HG03135 (cell line): ENCODE measurements at regions not wholly inside any gene's neighbourhood (a gene's known extent, or its start where the extent isn't known, plus 50 kb on each side); places are given as distances from the start of the nearest gene placed in this dataset.
"Not testable (repeated sequence)": the region's sequence is repeated elsewhere in the genome, so short reads cannot be mapped to it uniquely, and the experiment has no call there.

ENCODE experiments used
- ATAC-seq: cut with Tn5 transposase; IDR thresholded peaks from one replicate; pipeline ENCODE4 v1.9.1; 2021; ENCODE audit warnings: mild to moderate bottlenecking, moderate library complexity; ENCODE audit not compliant: unreplicated experiment

- ATAC-seq: no peak
Measured at GRCh38 chr7:96770758-96771157, 61.1 kb upstream of the SEM1 start.

- ATAC-seq: no peak
Measured at GRCh38 chr7:96772139-96772694, 62.6 kb upstream of the SEM1 start.

- ATAC-seq: no peak
Measured at GRCh38 chr7:96773483-96773882, 63.8 kb upstream of the SEM1 start.

- ATAC-seq: no peak
Measured at GRCh38 chr7:96774358-96774757, 64.7 kb upstream of the SEM1 start.

- no peak for ATAC-seq
Measured at GRCh38 chr7:96775046-96775445, 65.4 kb upstream of the SEM1 start.

GRCh38 chr7:96778263-96778662, 68.6 kb upstream of the SEM1 start:
- ATAC-seq: no peak

- ATAC-seq: no peak
Measured at GRCh38 chr7:96781919-96782318, 72.3 kb upstream of the SEM1 start.

GRCh38 chr7:96782686-96783298, 73.1 kb upstream of the SEM1 start:
- not testable (repeated sequence) for ATAC-seq

GRCh38 chr7:96784597-96784996, 75.0 kb upstream of the SEM1 start:
- ATAC-seq: no peak

- ATAC-seq: no peak
Measured at GRCh38 chr7:96786261-96786997, 76.8 kb upstream of the SEM1 start.

GRCh38 chr7:96786998-96787395, 77.4 kb upstream of the SEM1 start:
- ATAC-seq: no peak

- no peak for ATAC-seq
Measured at GRCh38 chr7:96789914-96790313, 80.3 kb upstream of the SEM1 start.

GRCh38 chr7:96792115-96792514, 82.5 kb upstream of the SEM1 start:
- ATAC-seq: no peak

- no peak for ATAC-seq
Measured at GRCh38 chr7:96794063-96794462, 84.4 kb upstream of the SEM1 start.

- ATAC-seq: no peak
Measured at GRCh38 chr7:96800122-96800521, 90.5 kb upstream of the SEM1 start.

- ATAC-seq: no peak
Measured at GRCh38 chr7:96800824-96801223, 91.2 kb upstream of the SEM1 start.

- ATAC-seq: no peak
Measured at GRCh38 chr7:96819111-96819700, 109.6 kb upstream of the SEM1 start.

- ATAC-seq: not testable (repeated sequence)
Measured at GRCh38 chr7:96821131-96821530, 111.5 kb upstream of the SEM1 start.

GRCh38 chr7:96822824-96823223, 113.2 kb upstream of the SEM1 start:
- no peak for ATAC-seq

GRCh38 chr7:96823274-96823673, 113.6 kb upstream of the SEM1 start:
- ATAC-seq: no peak

GRCh38 chr7:96824686-96825085, 115.0 kb upstream of the SEM1 start:
- no peak for ATAC-seq

GRCh38 chr7:96825285-96825684, 115.6 kb upstream of the SEM1 start:
- no peak for ATAC-seq
